Islet precursor cell (in vitro differentiated cells): ENCODE measurements at regions not wholly inside any gene's neighbourhood (a gene's known extent, or its start where the extent isn't known, plus 50 kb on each side); places are given as distances from the start of the nearest gene placed in this dataset.
"Not testable (repeated sequence)": the region's sequence is repeated elsewhere in the genome, so short reads cannot be mapped to it uniquely, and the experiment has no call there.

Source experiments
- DNase-seq: peaks from one replicate; pipeline ENCODE4 v3.0.0-alpha.2; 2018

DNA sequence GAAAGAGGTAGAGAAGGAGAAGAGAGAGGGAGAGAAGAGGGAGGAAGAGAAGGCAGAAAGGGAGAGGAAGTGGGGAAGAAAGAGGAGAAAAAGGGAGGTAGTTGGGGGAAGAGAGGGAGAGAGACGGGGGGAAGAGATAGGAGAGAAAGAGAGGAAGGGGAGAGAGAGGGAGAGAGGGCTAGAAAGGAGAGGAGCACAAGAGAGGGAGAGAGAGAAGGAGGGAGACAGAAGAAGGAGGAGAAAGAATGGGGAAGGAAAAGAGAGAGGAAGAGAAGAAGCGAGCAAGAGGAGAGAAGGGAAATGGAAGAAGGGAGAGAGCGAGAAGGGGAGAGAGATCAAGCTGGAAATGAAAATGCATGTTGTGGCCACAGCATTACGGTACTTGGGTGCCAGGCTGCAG lies 1368.4 kb upstream of the TMEM132C start:
- DNase-seq = no peak

GRCh38 chr12:126899926-126900792 lies 1366.8 kb upstream of the TMEM132C start:
- no peak for DNase-seq

- no peak for DNase-seq
These were observed 1363.7 kb upstream of the TMEM132C start for GRCh38 chr12:126903027-126903876.

- no peak for DNase-seq
These were observed 1361.2 kb upstream of the TMEM132C start for GRCh38 chr12:126905752-126906151.

- no peak for DNase-seq
These were observed 1358.8 kb upstream of the TMEM132C start for GRCh38 chr12:126907900-126908764.

DNA sequence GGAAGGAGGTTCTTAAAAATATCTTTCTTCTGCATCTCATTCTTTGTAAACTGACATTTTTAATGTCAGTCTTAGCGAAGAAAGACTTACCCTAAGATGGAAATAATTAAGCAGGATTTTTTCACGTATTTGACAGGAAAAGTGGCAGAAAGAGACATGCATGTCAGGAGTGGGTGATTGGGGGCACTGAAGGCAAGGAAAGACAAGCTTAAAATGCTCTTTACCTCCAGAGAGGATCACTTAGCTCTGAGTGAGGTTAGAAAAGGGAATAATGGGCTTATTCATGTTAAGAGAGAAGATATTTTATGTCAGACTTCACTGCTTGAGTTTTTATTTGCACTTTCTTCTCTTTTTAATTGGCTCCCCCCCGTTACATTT lies 1358.2 kb upstream of the TMEM132C start:
- DNase-seq = no peak

DNA sequence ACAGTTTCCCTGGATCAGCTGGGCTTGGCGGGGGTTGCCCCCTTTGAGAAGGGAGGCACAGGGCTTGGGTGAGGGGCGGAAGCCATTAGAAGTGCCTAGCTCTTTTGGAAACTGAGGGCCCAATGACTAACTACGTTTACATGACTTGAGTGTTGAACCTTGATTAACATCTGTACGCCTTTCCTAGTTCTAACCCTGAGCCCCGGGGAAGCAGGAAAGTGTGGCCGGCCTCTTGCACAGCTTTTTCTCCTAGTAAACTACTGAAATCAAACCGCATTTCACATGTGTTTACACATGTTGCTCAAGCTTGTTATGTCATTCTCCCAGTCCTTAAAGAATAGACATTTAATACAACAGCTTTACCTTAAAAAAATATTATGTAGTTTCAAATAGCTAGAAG lies 1356.4 kb upstream of the TMEM132C start:
- DNase-seq = no peak

DNA sequence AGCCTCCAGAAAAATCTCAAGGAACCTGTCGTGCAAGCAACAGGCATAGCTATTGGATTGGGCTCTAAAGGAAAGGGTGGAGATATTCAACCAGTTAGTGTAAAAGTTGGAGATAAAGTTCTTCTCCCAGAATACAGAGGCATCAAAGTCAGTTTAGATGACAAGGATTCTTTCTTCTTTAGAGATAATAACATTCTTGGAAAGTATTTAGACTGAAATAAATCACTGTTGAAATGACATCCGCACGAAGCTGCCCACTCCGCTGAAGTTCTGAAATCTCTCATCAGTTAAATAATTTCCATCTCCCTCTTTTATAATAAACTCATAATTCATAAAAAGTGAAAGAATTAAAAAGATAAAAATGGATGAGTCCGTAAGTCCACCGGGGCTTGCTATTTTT lies 1354.9 kb upstream of the TMEM132C start:
- no peak for DNase-seq

DNA sequence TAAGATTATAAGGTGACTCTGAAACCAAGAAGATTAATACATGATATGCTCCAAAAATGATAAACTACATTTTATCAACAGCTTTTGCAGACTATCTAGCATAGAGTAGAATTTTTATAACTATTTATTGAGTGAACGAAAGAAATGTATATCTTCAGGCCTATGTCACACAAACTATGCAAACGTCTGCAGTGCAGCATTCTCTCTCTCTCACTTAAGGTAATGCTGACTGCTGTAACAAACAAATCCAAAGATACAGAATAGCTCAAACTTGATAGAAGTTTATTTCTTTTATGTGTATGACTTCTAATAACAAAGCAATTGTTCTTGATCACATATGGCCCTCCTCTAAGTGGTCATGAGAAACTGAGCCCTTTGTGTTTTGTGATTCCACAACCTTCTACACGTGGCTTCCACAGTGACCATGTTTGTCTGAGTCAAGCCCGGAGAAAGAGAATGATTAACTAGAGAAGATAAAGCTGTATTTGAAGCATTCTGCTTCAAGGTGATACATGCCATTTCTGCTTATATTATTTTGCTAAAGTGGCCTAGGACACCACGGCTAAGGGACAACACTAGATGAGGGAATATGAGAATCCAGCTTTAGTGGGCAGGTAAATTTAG lies 1352.7 kb upstream of the TMEM132C start:
- DNase-seq = no peak

GRCh38 chr12:126915309-126915708 lies 1351.7 kb upstream of the TMEM132C start:
- DNase-seq = no peak

DNA sequence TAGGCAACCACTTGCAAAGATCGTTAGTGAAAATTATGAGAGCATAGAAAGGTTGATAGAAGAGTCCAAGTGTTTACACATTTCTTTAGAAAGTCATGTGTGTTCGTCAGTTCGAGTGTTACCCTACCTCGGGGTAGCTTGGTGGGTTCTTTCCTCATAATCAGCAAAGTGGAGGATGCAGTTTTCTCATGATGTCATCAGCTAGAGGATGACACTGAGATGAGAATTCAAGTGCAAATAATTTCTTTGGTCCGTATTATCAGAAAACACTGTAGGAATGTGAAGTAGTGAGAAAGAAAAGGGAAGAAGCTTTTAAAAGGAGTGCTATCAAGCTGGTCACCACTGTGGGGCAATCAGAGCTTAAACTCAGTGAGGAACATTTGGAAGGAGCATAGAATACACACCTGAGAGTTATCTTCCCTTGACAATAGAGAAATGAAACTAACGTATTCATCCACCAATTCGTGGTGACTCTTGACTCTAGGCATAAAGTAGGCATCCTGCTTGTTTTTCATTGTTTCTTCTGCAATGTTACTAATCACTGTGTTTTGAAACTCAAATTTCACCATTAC lies 1340.9 kb upstream of the TMEM132C start:
- DNase-seq = no peak

GRCh38 chr12:126930234-126930633 lies 1336.7 kb upstream of the TMEM132C start:
- DNase-seq = no peak

DNA sequence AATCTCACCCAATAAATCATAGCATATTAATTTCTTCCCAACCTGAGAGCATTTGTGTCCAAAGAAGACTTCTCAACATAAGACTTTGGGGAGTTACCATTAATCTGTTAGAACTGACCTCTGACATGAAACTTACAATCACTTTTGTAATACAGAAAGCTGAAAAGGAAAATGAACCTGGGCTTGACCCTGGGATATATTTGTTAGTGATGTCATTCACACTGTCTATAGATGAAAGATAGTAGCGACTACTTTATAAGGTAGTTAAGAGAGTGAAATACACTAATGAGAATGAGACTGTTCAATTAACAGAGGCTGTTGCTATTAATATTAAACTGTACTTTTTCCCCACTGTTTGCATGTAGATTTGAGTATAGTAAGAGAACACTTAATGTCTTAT lies 1334.8 kb upstream of the TMEM132C start:
- DNase-seq = no peak

GRCh38 chr12:126935435-126935834 lies 1331.5 kb upstream of the TMEM132C start:
- DNase-seq = no peak

DNA sequence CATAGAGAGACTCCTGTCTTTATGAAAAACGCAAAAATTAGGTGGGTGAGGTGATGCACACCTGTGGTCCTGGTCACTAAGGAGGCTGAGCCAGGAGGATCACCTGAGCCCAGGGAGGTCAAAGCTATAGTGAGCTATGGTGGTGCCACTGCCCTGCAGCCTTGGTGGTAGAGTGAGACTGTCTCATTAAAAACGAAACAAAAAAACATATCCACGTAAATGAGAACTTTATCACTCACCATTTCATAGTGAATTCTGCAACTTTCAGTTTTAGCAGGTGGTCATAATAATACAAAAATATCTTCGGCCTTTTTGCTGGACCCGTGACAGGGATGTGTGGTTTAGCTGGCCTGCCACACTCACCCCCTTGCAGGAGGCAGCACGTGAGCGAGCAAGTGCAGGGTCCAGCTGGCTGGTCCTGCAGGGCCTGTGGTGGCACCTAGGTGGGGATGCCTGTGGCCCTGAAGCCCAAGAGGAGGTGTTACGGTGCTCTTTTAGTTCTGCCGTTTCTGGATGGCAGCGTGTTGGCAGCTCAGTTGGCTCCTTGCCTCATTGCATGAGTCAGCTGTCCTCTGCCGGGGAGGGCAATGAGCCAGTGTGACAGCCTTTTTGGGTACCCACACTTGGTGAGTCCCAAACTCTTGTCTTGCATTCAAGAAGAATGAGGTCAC lies 1330.7 kb upstream of the TMEM132C start:
- DNase-seq = no peak

GRCh38 chr12:126937431-126937830 lies 1329.5 kb upstream of the TMEM132C start:
- no peak for DNase-seq

GRCh38 chr12:126944684-126945083 lies 1322.3 kb upstream of the TMEM132C start:
- no peak for DNase-seq

DNA sequence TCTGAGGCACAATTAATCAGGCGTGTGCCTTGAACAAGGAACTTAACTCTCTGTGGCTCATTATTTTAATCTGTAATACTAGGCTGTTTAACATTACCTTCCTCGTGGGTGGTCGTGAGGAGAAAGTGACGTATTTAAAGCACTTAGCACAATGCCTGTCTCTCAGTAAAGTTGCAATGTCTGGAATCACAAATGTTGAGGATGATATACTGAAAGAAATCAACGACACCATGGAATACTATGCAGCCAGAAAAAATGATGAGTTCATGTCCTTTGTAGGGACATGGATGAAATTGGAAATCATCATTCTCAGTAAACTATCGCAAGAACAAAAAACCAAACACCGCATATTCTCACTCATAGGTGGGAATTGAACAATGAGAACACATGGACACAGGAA lies 1320.0 kb upstream of the TMEM132C start:
- DNase-seq = not testable (repeated sequence)

- DNase-seq = no peak
These were observed 1317.4 kb upstream of the TMEM132C start for GRCh38 chr12:126949558-126949957.

- no peak for DNase-seq
These were observed 1316.7 kb upstream of the TMEM132C start for GRCh38 chr12:126950266-126950665.
